RWPE1 (cell line): ENCODE measurements at regions not wholly inside any gene's neighbourhood (a gene's known extent, or its start where the extent isn't known, plus 50 kb on each side); places are given as distances from the start of the nearest gene placed in this dataset.

Experiments used
- CTCF ChIA-PET: fragments of 350-600 bp; sonication (Branson Sonifier 250); formaldehyde crosslinking; extraction: SDS; loops from one replicate; lab custom pipeline; 2021; lab: Yijun Ruan, JAX
- POLR2A ChIA-PET: fragments of 400-600 bp; formaldehyde crosslinking; extraction: SDS; loops from one replicate; lab custom pipeline; 2020; ENCODE audit warnings: antibody characterized with exemption; ENCODE audit not compliant: low non-redundant PET; lab: Yijun Ruan, JAX
- DNase-seq: peaks from one replicate; pipeline ENCODE4 v3.0.0; 2012; ENCODE audit warnings: low spot score
- H3K27ac ChIP-seq: fragments of 450-650 bp; 2 replicates; pipeline ENCODE4 v1.5.1; 2017
- TF ChIP-seq, protein P1 (sequence below): fragments of 450-650 bp; conservative IDR thresholded peaks from 2 replicates; pipeline ENCODE4 v1.5.1; 2017; ENCODE audit warnings: low read depth, mild to moderate bottlenecking

DNA sequence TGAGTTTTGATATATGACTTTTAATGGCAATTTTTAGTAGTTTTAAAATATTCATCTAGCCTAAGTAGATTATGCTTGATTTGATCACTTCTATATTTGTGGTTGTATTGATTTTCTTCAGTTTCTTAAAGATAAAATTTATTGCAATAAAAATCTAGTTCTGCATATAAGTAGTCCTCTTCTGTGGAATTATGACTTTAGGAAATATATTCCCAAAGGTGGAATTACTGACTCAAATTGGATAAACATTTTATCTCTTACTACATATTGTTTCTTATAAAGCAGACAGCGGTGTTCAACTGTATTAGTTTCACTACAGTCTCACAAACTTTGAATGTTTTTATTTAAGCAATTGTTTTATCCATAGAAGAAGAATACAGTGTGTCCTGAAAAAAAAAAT lies 883.0 kb upstream of the SEMA6A start:
- ChIA-PET CTCF (no interaction called here), POLR2A (no interaction called here)
- no peak for DNase-seq
- H3K27ac ChIP-seq = no peak overlapping the region
- TF ChIP-seq, protein P1, sequence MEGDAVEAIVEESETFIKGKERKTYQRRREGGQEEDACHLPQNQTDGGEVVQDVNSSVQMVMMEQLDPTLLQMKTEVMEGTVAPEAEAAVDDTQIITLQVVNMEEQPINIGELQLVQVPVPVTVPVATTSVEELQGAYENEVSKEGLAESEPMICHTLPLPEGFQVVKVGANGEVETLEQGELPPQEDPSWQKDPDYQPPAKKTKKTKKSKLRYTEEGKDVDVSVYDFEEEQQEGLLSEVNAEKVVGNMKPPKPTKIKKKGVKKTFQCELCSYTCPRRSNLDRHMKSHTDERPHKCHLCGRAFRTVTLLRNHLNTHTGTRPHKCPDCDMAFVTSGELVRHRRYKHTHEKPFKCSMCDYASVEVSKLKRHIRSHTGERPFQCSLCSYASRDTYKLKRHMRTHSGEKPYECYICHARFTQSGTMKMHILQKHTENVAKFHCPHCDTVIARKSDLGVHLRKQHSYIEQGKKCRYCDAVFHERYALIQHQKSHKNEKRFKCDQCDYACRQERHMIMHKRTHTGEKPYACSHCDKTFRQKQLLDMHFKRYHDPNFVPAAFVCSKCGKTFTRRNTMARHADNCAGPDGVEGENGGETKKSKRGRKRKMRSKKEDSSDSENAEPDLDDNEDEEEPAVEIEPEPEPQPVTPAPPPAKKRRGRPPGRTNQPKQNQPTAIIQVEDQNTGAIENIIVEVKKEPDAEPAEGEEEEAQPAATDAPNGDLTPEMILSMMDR = no peak

DNA sequence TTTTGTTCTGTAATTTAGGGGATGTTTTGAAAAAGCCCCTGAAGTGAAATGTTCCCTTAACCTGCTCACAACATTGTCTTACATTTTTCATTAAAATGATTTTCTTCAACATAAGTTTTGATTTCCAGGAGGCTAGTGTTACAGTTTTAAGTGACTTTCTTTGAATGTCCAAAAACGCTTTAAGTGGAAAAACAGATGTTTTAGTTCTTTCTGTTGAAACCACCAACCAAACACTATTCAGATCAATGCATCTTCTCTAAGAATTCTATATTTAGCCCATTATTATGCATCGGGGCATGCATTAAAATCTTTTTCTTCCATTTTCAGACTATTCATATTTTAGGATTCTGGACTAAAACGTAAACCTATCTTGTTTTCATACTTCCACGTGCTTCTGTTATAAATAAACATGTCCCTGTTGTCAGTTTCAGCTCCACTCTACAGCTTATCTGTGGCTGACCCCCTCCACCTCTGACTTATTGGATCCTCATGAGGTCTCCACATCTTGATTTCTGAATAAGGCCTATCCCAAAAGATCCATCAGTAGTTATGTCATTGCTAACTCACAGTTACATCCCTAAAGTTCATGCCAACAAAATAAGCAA lies 882.3 kb upstream of the SEMA6A start:
- DNase-seq = no peak
- TF ChIP-seq, protein P1 = no peak
- ChIA-PET POLR2A (no interaction called here), CTCF (no interaction called here)
- no peak overlapping the region for H3K27ac ChIP-seq

DNA sequence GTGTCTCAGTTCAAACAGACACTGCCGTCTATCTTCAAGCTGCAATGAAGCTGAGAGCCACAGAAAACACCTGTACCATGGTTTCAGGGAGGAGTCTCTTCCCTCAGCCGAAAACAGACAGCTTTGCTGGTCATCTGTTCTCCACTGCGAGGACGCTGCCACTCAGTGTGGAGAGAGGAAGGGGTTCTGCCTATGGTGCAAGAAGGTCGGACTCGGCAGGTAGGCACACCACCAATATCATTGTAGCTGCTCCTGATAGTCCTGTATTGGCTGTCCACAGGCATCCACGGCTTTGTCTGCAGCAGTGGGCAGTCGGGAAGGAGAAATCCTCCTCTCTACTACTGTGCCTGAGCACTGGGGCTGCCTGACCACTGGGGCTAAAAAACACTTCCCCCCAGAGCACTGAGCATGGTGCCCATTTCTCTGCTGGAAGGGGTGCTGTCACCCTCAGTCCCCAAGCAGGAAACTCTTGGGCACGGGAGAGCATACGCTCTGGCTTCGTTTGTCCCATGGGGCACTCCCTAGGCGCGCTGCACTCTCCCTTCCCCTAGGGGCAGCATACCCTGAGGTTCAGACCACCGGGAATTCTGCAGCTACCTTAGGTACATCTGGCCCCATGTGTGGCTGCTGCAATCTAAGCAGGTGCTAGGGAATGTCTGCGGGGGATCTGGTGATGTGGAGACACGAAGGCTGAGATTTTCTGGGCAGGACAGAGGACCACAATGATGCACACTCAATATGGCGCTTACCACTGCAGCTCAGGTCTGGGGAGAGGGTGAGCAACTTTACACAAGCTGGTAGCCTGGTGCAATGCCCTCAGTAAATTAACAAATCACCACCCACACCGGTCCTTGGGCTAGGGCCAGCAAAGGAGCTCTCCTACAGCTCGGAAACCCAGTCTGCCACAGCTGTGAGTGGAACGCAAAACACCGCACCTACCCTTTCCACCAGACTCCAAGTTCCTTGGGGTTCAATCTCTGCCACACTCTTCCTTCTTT lies 880.9 kb upstream of the SEMA6A start:
- DNase-seq = peak; percentile 9
- ChIA-PET CTCF (interaction anchor here (0.5 to 2.2 kb wide), 11 partner anchors 12 to 1493 kb away, joined by 3 to 12 read pairs (median 4); no protein-coding TSS in a partner anchor), POLR2A (no interaction called here)
- TF ChIP-seq, protein P1 = no peak
- no peak overlapping the region for H3K27ac ChIP-seq

DNA sequence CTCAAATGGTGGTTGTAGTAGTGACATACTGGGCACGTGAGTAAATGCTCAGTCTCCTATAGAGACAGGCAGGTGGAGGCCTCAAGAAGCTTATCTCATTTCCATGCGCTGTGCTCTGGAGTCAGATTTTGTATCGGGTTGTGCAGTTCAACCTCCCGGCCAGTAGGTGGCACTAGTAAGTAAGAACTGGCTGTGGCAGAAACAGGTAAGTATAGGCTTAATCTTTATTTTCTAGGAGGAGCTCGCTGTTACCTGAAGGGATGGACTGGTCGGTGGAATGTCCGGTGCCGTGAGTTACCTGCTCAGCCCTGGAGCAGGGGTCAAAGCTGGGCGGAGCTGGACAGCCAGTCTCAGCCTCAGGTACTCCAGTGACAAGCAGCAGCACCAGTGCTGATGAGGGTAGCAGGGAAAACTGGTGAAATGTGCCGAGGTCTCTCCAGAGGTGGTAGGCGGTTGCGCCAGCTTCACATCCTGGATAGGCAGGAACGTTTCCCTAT lies 880.1 kb upstream of the SEMA6A start:
- CTCF ChIA-PET = interaction anchor here (0.5 to 2.2 kb wide), 11 partner anchors 12 to 1494 kb away, joined by 3 to 12 read pairs (median 4); no protein-coding TSS in a partner anchor
- peak; percentile 45 for DNase-seq
- POLR2A ChIA-PET = no interaction called here
- no peak overlapping the region for H3K27ac ChIP-seq
- TF ChIP-seq, protein P1 = peak; percentile 88

DNA sequence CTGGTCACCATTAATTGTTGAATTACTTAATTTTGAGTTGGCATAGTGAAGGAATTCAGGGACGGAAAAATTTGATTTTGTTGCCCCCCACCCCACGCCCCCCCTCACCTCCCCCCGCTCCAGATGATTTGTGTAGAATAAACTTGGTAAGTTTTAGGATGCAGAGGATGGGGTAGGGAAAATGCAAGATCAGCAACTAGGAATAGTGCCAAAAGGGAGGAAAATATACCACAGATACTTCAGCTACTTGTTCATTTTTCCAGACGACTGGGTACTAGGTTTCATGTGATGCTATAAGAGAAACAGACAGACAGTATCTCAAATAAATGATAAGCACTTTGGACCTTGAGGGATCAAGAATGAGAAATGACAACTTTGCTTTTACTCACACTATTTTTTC lies 862.2 kb upstream of the SEMA6A start:
- POLR2A ChIA-PET = no interaction called here

DNA sequence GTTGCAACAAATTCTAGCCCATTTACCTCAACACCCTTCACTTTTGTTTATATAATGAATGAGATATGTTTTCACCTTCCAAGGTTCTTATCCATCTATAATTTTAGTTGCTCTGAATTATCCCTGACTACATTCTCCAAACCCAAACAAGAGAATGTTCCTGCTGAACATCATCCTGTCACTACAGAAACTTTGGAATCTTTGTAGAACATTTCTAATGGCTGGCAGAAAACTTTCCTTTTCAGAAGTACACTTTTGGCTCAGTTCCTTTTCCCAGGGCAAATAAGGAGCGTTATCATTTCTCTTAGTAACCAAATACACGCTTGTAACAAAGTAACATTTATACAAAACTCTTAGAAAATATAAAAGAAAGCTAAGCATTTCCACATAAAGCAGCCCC lies 860.6 kb upstream of the SEMA6A start:
- TF ChIP-seq, protein P1 = no peak
- no peak overlapping the region for H3K27ac ChIP-seq
- DNase-seq = no peak
- CTCF ChIA-PET = interaction anchor here (1.0 kb wide), 1 partner anchor 20 kb away, joined by 4 read pairs; no protein-coding TSS in a partner anchor
- POLR2A ChIA-PET = no interaction called here

More for the DNA sequence above, 862.2 kb upstream of the SEMA6A start:
- TF ChIP-seq, protein P1 = no peak
- H3K27ac ChIP-seq = no peak overlapping the region
- CTCF ChIA-PET = no interaction called here
- no peak for DNase-seq
